SK-N-MC (cell line): ENCODE measurements at regions not wholly inside any gene's neighbourhood (a gene's known extent, or its start where the extent isn't known, plus 50 kb on each side); places are given as distances from the start of the nearest gene placed in this dataset.

Source experiments
- DNase-seq: peaks from one replicate; pipeline ENCODE4 v3.0.0-alpha.2; 2011; ENCODE audit warnings: low read depth, low spot score
- H3K27ac ChIP-seq: fragments of 200-600 bp; sonication (generic); 2 replicates; pipeline ENCODE4 v1.5.1; 2016; ENCODE audit warnings: mixed run types
- H3K36me3 ChIP-seq: fragments of 200-600 bp; sonication (generic); 2 replicates; pipeline ENCODE4 v1.6.1; 2017; ENCODE audit warnings: antibody characterized with exemption, low read length, mixed read lengths; ENCODE audit not compliant: insufficient read depth
- H3K4me3 ChIP-seq: fragments of 200-600 bp; sonication (generic); 2 replicates; pipeline ENCODE4 v1.5.1; 2016
- H3K9ac ChIP-seq: fragments of 200-600 bp; sonication (generic); 2 replicates; pipeline ENCODE4 v1.8.0; 2017; ENCODE audit warnings: mixed run types, mixed read lengths; ENCODE audit not compliant: insufficient read length
- H3K9me3 ChIP-seq: fragments of 200-600 bp; sonication (generic); 2 replicates; pipeline ENCODE4 v1.6.1; 2017; ENCODE audit warnings: low read depth, mild to moderate bottlenecking, antibody characterized with exemption, low read length, moderate library complexity, mixed read lengths
- EZH2 ChIP-seq: fragments of 200-600 bp; sonication (generic); IDR thresholded peaks from one replicate; pipeline ENCODE4 v1.6.1; 2017; ENCODE audit warnings: antibody characterized with exemption
- FOXP2 ChIP-seq: optimal IDR thresholded peaks from 2 replicates; pipeline ENCODE3; 2011; ENCODE audit warnings: mild to moderate bottlenecking, moderate library complexity; ENCODE audit not compliant: insufficient read depth; ENCODE audit errors: extremely low read length, control extremely low read depth
- POLR2AphosphoS5 ChIP-seq: IDR thresholded peaks from 2 replicates; pipeline ENCODE4 v1.6.1; 2012; ENCODE audit warnings: mild to moderate bottlenecking, low read depth, low read length, borderline replicate concordance

DNA sequence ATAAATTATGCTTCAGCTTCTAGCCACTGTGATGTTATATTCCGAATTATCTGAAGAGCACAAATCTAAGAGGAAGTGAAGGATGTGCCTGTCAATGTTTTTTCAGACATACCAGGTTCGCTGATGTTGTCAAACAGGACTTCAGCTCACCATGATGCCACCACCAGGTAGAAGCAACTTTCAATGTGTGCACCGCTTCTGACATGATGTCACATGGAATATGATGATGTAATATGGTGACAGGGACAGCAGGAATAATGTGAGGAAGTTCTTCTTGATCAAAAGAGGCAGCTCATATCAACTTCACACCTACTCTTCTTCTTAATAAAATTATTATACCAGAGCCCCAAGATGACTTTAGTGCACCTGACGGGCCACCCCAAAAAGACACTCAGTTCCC is 893.2 kb downstream of the BCL11A start:
- no peak for DNase-seq
- Histone ChIP-seq H3K9me3 (no peaks in the 10 kb centered on the region), H3K4me3 (no peak overlapping the region), H3K27ac (no peak overlapping the region), H3K36me3 (no peaks in the 10 kb centered on the region), H3K9ac (no peak overlapping the region)
- TF ChIP-seq EZH2 (no peak), POLR2AphosphoS5 (no peak)

DNA sequence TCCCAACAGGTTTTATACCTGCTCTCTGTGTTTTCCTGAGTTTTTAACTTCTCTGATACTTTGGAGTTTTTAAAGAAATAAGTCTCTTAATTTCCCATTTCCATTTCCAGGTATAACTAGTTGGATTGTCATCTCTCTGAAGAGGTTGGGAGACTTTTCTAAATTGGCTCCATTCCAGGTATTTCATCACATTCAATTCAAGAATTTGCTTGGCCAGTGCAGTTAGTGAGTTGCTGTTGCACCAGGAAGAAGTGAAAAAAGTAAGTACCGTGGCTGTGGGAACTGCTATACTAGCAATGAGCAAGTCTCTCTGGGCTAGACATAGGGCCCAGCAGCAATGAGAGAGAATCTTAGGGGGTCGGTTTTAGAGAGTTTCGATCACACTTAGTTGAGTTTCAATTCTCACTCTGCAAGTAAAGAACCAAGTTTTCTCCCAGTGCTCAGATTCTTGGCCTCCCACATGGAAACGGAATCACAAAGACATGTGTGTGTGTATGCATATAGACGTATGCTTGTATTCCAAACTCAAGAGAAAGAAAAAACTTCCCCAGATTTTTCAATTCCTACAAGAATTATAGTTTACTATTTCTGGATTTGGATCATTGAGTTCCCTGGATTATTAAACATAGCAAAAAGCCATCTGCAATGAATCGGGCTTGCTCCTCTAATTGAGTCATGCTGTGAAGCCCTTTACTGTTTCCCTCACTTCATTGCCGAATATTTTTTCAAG is 894.4 kb downstream of the BCL11A start:
- no peak overlapping the region for H3K27ac ChIP-seq
- DNase-seq, result no peak
- no peaks in the 10 kb centered on the region for H3K36me3 ChIP-seq
- no peaks in the 10 kb centered on the region for H3K9me3 ChIP-seq
- TF ChIP-seq FOXP2 (no peak), POLR2AphosphoS5 (no peak), EZH2 (no peak)
- H3K4me3 ChIP-seq, result no peak overlapping the region
- no peak overlapping the region for H3K9ac ChIP-seq

DNA sequence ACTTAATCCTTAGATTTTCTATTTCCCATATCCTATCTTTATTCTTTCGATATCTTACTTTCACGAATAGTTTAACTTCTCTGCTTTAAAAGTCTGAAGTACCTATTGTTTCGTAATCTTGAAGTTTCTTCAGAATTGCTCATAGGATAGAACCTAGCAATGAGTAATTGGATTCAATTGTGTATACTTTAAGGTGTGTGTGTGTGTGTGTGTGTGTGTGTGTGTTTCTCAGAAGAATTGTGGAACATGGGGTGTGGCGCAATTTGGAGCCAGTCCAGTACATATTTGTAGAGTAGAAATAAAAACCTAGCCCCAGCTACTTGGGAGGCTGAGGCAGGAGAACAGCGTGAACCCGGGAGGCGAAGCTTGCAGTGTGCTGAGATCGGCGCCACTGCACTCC is 897.6 kb downstream of the BCL11A start:
- Histone ChIP-seq H3K36me3 (no peaks in the 10 kb centered on the region), H3K9ac (no peak overlapping the region), H3K27ac (no peak overlapping the region), H3K4me3 (no peak overlapping the region), H3K9me3 (no peaks in the 10 kb centered on the region)
- DNase-seq, result no peak
- TF ChIP-seq FOXP2, result no peak

DNA sequence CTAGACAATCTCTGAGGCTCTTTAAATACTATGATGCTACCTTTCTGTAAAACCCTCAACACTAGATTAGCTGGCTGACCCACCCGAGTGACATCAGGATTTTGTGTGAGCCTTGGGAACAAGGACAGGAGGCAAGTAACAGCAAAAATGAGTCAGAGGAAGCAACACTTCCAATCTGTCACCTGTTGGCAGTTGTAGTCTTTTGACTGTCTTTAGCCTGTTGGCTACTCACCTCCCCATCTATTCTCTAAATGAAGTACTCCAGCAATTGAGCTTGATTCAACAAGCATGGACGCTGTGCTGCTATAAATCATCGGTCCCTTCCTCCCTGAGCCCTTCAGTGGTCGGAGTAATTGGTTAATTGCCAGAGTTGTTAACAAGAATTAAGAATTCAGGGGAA is 898.7 kb downstream of the BCL11A start:
- no peaks in the 10 kb centered on the region for H3K9me3 ChIP-seq
- no peak for DNase-seq
- no peak overlapping the region for H3K27ac ChIP-seq
- H3K36me3 ChIP-seq, result no peaks in the 10 kb centered on the region
- no peak overlapping the region for H3K9ac ChIP-seq
- no peak for TF ChIP-seq EZH2
- no peak for TF ChIP-seq POLR2AphosphoS5
- no peak for TF ChIP-seq FOXP2
- H3K4me3 ChIP-seq, result no peak overlapping the region

DNA sequence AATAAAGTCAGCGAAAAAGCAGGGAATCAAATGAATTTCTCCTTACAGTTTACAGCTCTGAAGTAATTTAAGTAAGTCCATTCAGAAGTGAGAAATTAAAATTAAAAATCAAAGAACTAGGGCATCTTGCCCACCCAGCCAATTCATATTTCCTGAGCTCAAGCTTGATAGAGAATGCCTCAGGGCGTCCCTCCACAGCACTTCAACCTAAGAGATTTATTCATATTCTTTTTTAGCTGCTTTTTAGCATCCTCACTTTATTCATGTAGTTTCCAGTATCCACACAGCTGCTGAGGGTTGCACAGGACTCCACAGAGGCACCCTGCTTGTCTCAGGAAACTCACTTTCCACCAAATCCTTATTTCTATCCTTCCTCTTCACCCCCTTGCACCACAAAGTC is 900.3 kb downstream of the BCL11A start:
- TF ChIP-seq FOXP2 (no peak), POLR2AphosphoS5 (no peak), EZH2 (no peak)
- Histone ChIP-seq H3K4me3 (no peak overlapping the region), H3K36me3 (no peaks in the 10 kb centered on the region), H3K27ac (no peak overlapping the region), H3K9me3 (no peaks in the 10 kb centered on the region), H3K9ac (no peak overlapping the region)
- DNase-seq, result no peak

DNA sequence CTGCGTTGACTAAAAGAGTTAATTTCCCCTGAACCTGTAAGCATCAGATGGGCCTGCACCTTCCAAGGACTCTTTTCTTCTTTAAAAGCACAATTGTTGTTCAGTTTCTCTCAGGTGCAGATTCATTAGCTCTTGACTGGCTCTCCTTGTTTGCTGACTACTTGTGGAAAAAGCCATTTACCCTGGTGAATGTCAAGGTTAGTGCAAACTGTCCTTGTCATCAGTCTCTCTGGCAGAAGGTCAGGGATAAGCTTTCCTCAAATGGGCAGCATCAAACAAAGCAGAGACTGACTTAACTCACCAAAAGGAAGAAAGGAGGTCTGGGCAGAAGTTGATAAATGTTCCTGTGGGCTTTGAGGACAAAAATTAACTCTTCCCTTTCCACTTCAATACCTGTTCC is 922.7 kb downstream of the BCL11A start:
- H3K4me3 ChIP-seq, result no peak overlapping the region
- H3K36me3 ChIP-seq, result no peaks in the 10 kb centered on the region
- no peak for TF ChIP-seq POLR2AphosphoS5
- TF ChIP-seq EZH2, result no peak
- H3K27ac ChIP-seq, result no peak overlapping the region
- no peak for DNase-seq
- H3K9me3 ChIP-seq, result no peaks in the 10 kb centered on the region
- no peak overlapping the region for H3K9ac ChIP-seq

DNA sequence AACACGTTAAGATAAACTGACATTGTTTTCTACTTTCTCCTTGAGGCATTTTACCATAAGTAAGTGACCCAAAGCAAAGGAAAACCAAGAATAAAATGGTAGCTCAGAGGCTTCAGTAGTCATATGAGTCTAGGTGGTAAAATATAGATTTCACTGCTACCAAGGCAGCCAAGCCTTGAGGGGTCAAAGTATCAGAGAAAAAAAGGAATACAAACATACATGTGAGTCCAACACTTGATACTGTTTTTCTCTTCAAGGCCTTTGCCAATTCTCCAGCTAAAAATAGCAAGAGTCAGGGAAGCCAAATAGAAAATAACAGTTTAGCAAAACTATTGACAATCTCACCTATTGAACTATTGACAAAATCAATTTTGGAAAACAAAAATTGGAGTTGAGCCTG is 925.9 kb downstream of the BCL11A start:
- TF ChIP-seq FOXP2, result no peak
- TF ChIP-seq EZH2, result no peak
- TF ChIP-seq POLR2AphosphoS5, result no peak

DNA sequence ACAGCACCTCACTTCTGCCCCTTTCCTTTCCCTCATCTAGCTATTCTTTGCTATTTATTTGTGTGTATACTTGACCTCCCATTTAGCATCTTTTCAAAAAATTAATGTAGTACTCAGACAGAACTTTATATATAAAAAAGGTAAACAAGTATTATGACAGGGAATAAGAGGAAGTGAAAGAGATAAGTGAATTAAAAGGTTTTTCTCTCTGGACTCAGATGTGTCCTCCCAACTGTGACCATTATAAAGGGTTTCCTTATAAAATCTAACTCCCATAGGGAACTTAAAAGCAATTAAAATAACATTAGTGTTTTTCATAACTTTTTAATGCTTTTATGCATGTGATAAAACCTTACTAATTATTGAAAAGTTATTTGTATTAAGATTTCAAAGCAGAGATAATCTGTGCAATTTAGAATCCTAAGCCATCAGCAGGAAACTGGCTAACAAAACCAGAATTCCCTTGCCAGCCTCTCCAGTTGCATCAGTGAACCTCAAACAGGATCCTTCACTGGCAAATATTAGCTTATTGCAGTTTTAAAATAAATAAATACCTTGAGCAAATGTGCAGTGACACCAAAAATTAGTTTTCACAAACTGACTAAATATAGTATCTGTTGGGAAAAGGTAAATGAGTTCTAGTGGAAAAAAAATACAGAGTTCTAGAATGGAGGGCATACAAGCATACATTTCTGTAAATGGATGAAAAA is 930.7 kb downstream of the BCL11A start:
- Histone ChIP-seq H3K36me3 (no peaks in the 10 kb centered on the region), H3K9me3 (no peaks in the 10 kb centered on the region), H3K27ac (no peak overlapping the region), H3K4me3 (no peak overlapping the region), H3K9ac (no peak overlapping the region)
- TF ChIP-seq POLR2AphosphoS5 (no peak), EZH2 (no peak), FOXP2 (no peak)
- no peak for DNase-seq

More for the DNA sequence above, 925.9 kb downstream of the BCL11A start:
- H3K27ac ChIP-seq, result no peak overlapping the region
- H3K9me3 ChIP-seq, result no peaks in the 10 kb centered on the region
- DNase-seq, result no peak
- H3K36me3 ChIP-seq, result no peaks in the 10 kb centered on the region
- no peak overlapping the region for H3K9ac ChIP-seq
- H3K4me3 ChIP-seq, result no peak overlapping the region

DNA sequence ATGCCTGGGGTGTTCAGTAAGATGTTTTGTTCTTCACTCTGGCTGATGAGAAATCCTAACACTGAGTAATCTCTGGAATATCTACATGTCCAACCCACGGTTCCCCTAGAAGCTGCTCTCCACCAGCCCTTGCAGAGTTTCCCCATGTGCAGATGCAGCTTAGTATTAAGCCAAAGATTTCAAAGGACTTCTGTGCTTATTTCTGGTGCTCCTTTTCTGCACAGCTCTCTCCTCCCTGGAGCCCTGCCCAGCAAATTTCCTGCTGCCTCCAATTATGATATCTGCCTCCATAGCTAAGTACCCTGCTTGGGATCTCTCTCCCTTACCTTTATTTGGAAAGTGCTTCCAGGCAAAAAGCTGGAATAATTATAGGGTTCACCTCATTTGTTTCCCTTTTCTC is 949.3 kb downstream of the BCL11A start:
- TF ChIP-seq POLR2AphosphoS5, result no peak
- no peak for TF ChIP-seq FOXP2
- TF ChIP-seq EZH2, result no peak
- H3K36me3 ChIP-seq, result no peaks in the 10 kb centered on the region
- H3K9me3 ChIP-seq, result no peaks in the 10 kb centered on the region
- no peak overlapping the region for H3K4me3 ChIP-seq
- DNase-seq, result no peak
- no peak overlapping the region for H3K27ac ChIP-seq
- no peak overlapping the region for H3K9ac ChIP-seq
